ENCODE measurements at regions not wholly inside any gene's neighbourhood (a gene's known extent, or its start where the extent isn't known, plus 50 kb on each side); places are given as distances from the start of the nearest gene placed in this dataset.

- ATAC-seq (ENCODE audit: insufficient number of reproducible peaks, low FRiP score, low read depth) (no peak), DNase-seq (ENCODE audit: low spot score) (no peak)
- no peak for TF ChIP-seq CTCF (IDR thresholded peaks at IDR 0.05)
- H3K36me3 ChIP-seq, result no peaks in the 10 kb centered on the region
- no peak overlapping the region for H3K27ac ChIP-seq
- no peak overlapping the region for H3K4me3 ChIP-seq
- H3K27me3 ChIP-seq (replicated peaks; ENCODE audit: insufficient read depth), result no peaks in the 10 kb centered on the region
- H3K9me3 ChIP-seq, result no peaks in the 10 kb centered on the region
- peaks cover 3 to 4% of the 10 kb centered on the region in 2 donors for H3K4me1 ChIP-seq (ENCODE audit: control insufficient read depth in 1 of 2, low read depth in 2 of 2)
Measured at GRCh38 chr7:41103331-41103730, 599.6 kb downstream of the INHBA start.

GRCh38 chr7:41098846-41099245 is 604.0 kb downstream of the INHBA start:
- H3K4me3 ChIP-seq, result no peak overlapping the region
- no peaks in the 10 kb centered on the region for H3K9me3 ChIP-seq
- H3K36me3 ChIP-seq, result no peaks in the 10 kb centered on the region
- ATAC-seq (ENCODE audit: insufficient number of reproducible peaks, low FRiP score, low read depth), result no peak
- DNase-seq (ENCODE audit: low spot score), result no peak
- H3K27ac ChIP-seq, result no peak overlapping the region
- TF ChIP-seq CTCF (IDR thresholded peaks at IDR 0.05), result no peak
- H3K27me3 ChIP-seq (replicated peaks; ENCODE audit: insufficient read depth), result no peaks in the 10 kb centered on the region
- no peaks in the 10 kb centered on the region for H3K4me1 ChIP-seq (ENCODE audit: control insufficient read depth in 1 of 2, low read depth in 2 of 2)

GRCh38 chr7:41098402-41098801 is 604.5 kb downstream of the INHBA start:
- TF ChIP-seq CTCF (IDR thresholded peaks at IDR 0.05), result no peak
- no peak for ATAC-seq (ENCODE audit: insufficient number of reproducible peaks, low FRiP score, low read depth)
- Histone ChIP-seq H3K27me3 (replicated peaks; ENCODE audit: insufficient read depth) (no peaks in the 10 kb centered on the region), H3K9me3 (no peaks in the 10 kb centered on the region), H3K4me3 (no peak overlapping the region), H3K27ac (no peak overlapping the region), H3K36me3 (no peaks in the 10 kb centered on the region), H3K4me1 (ENCODE audit: control insufficient read depth in 1 of 2, low read depth in 2 of 2) (no peaks in the 10 kb centered on the region)
- DNase-seq (ENCODE audit: low spot score), result no peak

- no peaks in the 10 kb centered on the region for H3K9me3 ChIP-seq
- no peak overlapping the region for H3K27ac ChIP-seq
- DNase-seq (ENCODE audit: low spot score) (no peak), ATAC-seq (ENCODE audit: insufficient number of reproducible peaks, low FRiP score, low read depth) (no peak)
- TF ChIP-seq CTCF (IDR thresholded peaks at IDR 0.05), result no peak
- H3K4me1 ChIP-seq (ENCODE audit: control insufficient read depth in 1 of 2, low read depth in 2 of 2), result no peaks in the 10 kb centered on the region
- H3K27me3 ChIP-seq (replicated peaks; ENCODE audit: insufficient read depth), result no peaks in the 10 kb centered on the region
- H3K4me3 ChIP-seq, result no peak overlapping the region
- H3K36me3 ChIP-seq, result no peaks in the 10 kb centered on the region
Measured at GRCh38 chr7:41097501-41097900, 605.4 kb downstream of the INHBA start.

- no peak for DNase-seq (ENCODE audit: low spot score)
- no peak for ATAC-seq (ENCODE audit: insufficient number of reproducible peaks, low FRiP score, low read depth)
Measured at GRCh38 chr7:41096917-41097316, 606.0 kb downstream of the INHBA start.

More at GRCh38 chr7:41096917-41097316, 606.0 kb downstream of the INHBA start:
- Histone ChIP-seq H3K4me3 (no peak overlapping the region), H3K27me3 (replicated peaks; ENCODE audit: insufficient read depth) (no peaks in the 10 kb centered on the region), H3K36me3 (no peaks in the 10 kb centered on the region), H3K27ac (no peak overlapping the region), H3K4me1 (ENCODE audit: control insufficient read depth in 1 of 2, low read depth in 2 of 2) (no peaks in the 10 kb centered on the region), H3K9me3 (no peaks in the 10 kb centered on the region)
- TF ChIP-seq CTCF (IDR thresholded peaks at IDR 0.05), result no peak
